Calu3 (cell line): ENCODE measurements at regions not wholly inside any gene's neighbourhood (a gene's known extent, or its start where the extent isn't known, plus 50 kb on each side); places are given as distances from the start of the nearest gene placed in this dataset.

ENCODE experiments used
- BruUV-seq: library from RNA; stranded (reverse); fragments of 400-500 nt; replicated peaks from 2 replicates; lab custom pipeline; 2021; lab: Mats Ljungman, UMichigan
- CTCF ChIA-PET: fragments of 300-600 bp; sonication (Branson Sonifier 250); formaldehyde crosslinking; loops from one replicate; lab custom pipeline; 2022; ENCODE audit warnings: antibody characterized with exemption; lab: Charles Lee
- DNase-seq: peaks from one replicate; pipeline ENCODE4 v3.0.0; 2022
- H3K27ac Mint-ChIP-seq: one replicate; pipeline ENCODE4 v1.8.0; 2022; ENCODE audit warnings: mixed read lengths; ENCODE audit not compliant: unreplicated experiment
- H3K27me3 Mint-ChIP-seq: one replicate; pipeline ENCODE4 v1.8.0; 2022; ENCODE audit warnings: mixed read lengths; ENCODE audit not compliant: unreplicated experiment
- H3K36me3 Mint-ChIP-seq: one replicate; pipeline ENCODE4 v1.8.0; 2022; ENCODE audit warnings: mild to moderate bottlenecking, moderate library complexity, mixed read lengths; ENCODE audit not compliant: insufficient read depth, unreplicated experiment
- H3K4me1 Mint-ChIP-seq: one replicate; pipeline ENCODE4 v1.8.0; 2022; ENCODE audit warnings: mild to moderate bottlenecking, low read depth, mixed read lengths; ENCODE audit not compliant: unreplicated experiment
- H3K4me3 Mint-ChIP-seq: one replicate; pipeline ENCODE4 v1.8.0; 2022; ENCODE audit warnings: mild to moderate bottlenecking, low read depth, moderate library complexity, mixed read lengths; ENCODE audit not compliant: unreplicated experiment
- H3K9me3 Mint-ChIP-seq: one replicate; pipeline ENCODE4 v1.8.0; 2022; ENCODE audit warnings: low read depth, mixed read lengths; ENCODE audit not compliant: unreplicated experiment
- intact Hi-C: fragments of 100-400 bp; cut with micrococcal nuclease; formaldehyde crosslinking; loops from one replicate; pipeline ENCODE4 v1.10.0; 2022; ENCODE audit not compliant: unreplicated experiment
- TF ChIP-seq, protein P1 (sequence below): fragments of 200-600 bp; IDR thresholded peaks from one replicate; pipeline ENCODE4 v1.8.0; 2022; ENCODE audit warnings: antibody characterized with exemption; ENCODE audit not compliant: unreplicated experiment

DNA sequence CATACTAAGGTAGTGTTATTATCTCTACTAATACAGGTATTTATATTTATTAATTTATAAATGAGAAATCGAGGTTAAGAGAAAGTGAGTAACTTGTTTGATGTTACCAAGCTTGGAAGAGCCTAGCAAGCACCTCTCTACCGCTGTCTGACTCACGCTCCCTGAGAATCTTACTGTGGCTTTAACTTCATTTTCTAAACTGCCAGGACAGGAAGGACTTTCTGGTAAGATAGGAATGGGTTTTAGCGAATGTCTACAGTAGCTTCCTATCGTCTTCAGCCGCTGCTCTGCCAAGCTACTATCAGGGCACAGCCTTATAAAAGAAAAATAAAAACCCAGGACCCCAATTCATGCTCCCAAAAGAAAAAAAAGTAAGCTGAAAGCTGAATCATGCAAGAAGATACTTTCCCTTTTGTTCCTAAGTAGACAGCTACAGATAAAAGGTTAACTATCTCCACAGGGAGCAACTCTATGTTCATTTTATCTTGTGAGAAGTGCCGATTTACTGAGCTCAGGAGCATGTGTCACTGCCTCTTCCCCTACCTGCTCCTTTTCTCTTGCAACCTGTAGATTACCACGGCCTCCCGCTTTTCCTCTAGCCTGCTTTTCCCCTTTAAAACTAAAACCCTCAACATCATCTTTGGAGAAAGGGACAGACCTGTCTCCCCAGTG lies 60.2 kb downstream of the THNSL1 start:
- no peaks in the 10 kb centered on the region for H3K9me3 Mint-ChIP-seq
- DNase-seq, result no peak
- intact Hi-C loops, result no loop called here
- TF ChIP-seq, protein P1, sequence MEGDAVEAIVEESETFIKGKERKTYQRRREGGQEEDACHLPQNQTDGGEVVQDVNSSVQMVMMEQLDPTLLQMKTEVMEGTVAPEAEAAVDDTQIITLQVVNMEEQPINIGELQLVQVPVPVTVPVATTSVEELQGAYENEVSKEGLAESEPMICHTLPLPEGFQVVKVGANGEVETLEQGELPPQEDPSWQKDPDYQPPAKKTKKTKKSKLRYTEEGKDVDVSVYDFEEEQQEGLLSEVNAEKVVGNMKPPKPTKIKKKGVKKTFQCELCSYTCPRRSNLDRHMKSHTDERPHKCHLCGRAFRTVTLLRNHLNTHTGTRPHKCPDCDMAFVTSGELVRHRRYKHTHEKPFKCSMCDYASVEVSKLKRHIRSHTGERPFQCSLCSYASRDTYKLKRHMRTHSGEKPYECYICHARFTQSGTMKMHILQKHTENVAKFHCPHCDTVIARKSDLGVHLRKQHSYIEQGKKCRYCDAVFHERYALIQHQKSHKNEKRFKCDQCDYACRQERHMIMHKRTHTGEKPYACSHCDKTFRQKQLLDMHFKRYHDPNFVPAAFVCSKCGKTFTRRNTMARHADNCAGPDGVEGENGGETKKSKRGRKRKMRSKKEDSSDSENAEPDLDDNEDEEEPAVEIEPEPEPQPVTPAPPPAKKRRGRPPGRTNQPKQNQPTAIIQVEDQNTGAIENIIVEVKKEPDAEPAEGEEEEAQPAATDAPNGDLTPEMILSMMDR, result no peak
- peaks cover 25% of the 10 kb centered on the region for H3K4me1 Mint-ChIP-seq
- H3K27ac Mint-ChIP-seq, result no peak overlapping the region
- H3K36me3 Mint-ChIP-seq, result no peaks in the 10 kb centered on the region
- CTCF ChIA-PET, result no interaction called here
- BruUV-seq, result no TSS peak
- no peaks in the 10 kb centered on the region for H3K27me3 Mint-ChIP-seq
- H3K4me3 Mint-ChIP-seq, result no peak overlapping the region

DNA sequence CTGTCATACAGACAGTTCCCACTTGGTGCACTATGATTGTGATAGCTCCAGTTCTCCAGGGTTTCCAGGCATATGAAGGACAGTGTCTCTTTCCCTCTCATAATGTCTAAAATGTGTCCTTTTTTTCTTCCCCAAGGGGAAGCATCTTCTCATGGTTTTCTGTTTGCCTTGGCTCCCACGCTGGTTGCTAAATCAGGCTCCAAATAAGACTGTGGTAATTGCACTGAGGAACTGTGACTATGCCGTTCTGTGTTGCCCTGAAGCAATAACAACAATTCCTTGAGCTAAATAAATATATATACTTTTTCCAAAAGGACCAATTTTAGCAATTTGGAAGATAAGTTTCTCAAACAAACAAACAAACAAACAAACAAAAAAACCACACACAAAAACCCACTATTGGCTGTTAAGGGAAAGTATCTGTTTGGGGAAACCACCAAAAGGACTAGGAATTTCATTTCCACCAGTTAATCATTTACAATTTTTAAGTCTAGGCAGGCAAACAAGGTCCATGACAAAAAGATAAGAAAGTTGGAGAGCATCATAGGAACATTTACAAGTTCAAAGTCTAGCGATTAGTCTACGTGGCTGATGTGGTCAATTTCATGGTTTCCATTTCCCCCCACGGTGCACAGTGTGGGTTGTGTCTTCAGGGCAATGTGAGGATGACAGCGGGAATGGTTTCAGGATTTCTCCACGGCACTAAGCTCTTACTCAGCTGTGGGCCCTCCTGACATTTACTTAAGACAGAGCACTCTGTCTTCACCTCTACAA lies 62.4 kb downstream of the THNSL1 start:
- no peak for DNase-seq
- CTCF ChIA-PET, result no interaction called here
- no peaks in the 10 kb centered on the region for H3K36me3 Mint-ChIP-seq
- H3K27me3 Mint-ChIP-seq, result no peaks in the 10 kb centered on the region
- H3K4me3 Mint-ChIP-seq, result no peak overlapping the region
- H3K9me3 Mint-ChIP-seq, result no peaks in the 10 kb centered on the region
- intact Hi-C loops, result no loop called here
- TF ChIP-seq, protein P1, result no peak
- H3K27ac Mint-ChIP-seq, result no peak overlapping the region
- no TSS peak for BruUV-seq
- H3K4me1 Mint-ChIP-seq, result peaks cover 25% of the 10 kb centered on the region

DNA sequence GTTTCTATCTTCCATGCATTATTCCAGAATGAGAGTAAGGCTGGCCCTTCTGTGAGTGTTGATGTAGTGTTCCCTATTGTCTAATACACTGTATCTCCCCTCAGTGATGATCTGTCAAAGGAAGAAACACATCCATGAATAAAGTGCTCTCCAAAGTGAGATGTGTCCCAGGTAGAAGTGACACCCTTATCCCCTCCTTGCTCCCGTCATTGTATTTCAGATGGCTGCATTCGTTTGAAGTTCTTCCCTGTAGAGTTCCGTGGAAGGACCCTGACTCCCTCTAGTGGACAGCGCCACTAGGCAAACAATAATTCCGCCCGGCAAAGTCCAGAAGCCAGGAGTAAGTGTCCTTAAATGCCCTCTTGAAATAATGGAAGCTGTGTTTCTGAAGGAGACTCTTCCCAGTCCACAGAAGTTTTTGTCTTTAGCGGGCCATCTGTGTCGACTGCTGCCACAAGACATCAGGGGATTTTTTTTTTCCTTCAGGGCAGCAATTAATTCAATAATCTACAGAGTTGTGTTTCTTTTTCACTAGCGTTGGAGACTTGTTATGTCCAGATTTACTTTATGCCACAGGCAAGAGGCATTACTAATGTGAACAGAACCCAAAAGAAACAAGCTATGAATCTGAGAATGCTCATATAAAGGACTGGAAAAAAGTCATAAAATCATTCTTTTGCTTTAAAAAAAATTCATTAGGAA lies 64.6 kb downstream of the THNSL1 start:
- CTCF ChIA-PET, result interaction anchor here (1.2 to 1.6 kb wide), 3 partner anchors 146 to 463 kb away, joined by 7 to 8 read pairs (median 7); no protein-coding TSS in a partner anchor
- no peaks in the 10 kb centered on the region for H3K27me3 Mint-ChIP-seq
- BruUV-seq, result no TSS peak
- DNase-seq, result peak; percentile 87
- H3K36me3 Mint-ChIP-seq, result no peaks in the 10 kb centered on the region
- H3K9me3 Mint-ChIP-seq, result no peaks in the 10 kb centered on the region
- peaks cover 25% of the 10 kb centered on the region for H3K4me1 Mint-ChIP-seq
- intact Hi-C loops, result loop anchor here (1.0 to 10.0 kb wide), 3 partner anchors 55 to 438 kb away; no protein-coding TSS in a partner anchor
- TF ChIP-seq, protein P1, result peak; percentile 82
- H3K27ac Mint-ChIP-seq, result no peak overlapping the region
- H3K4me3 Mint-ChIP-seq, result no peak overlapping the region
